ENCODE measurements at regions not wholly inside any gene's neighbourhood (a gene's known extent, or its start where the extent isn't known, plus 50 kb on each side); places are given as distances from the start of the nearest gene placed in this dataset.

DNA sequence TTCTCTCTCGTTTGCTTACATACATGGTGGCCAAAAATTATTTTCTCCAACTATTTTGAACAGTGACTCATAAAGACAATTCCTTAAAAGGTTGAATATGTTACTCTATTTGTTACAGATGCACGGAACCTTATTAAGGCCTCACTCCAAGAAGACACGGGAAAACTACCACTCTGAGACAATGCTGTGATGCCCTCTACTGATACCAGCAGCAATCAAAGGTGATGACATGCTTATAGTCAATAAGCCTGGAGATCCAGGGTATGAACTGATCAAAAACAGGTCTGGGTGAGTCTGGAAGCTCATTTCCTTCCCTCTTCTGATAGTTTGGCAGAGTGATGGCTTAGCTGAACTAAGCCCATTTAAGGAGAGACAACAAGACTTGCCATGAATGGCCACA is 563.0 kb downstream of the LRRIQ3 start:
- FAIRE-seq = no peak

DNA sequence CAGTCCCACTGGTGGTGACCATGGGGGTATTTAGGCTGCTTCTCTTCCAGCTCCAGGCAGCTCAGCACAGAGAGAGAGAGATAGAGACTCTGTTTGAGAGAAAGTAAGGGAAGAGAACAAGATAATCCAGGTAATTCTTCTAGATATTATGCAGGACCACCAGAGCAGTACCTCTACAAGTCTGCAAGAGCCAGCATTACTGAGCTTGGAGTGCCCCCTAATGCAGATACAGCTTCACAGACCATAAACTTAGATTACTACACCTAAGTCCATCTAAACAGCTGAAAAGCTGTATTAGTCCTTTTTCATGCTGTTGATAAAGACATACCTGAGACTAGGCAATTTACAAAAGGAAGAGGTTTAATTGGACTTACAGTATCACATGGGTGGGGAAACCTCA is 570.3 kb downstream of the LRRIQ3 start:
- FAIRE-seq = no peak

DNA sequence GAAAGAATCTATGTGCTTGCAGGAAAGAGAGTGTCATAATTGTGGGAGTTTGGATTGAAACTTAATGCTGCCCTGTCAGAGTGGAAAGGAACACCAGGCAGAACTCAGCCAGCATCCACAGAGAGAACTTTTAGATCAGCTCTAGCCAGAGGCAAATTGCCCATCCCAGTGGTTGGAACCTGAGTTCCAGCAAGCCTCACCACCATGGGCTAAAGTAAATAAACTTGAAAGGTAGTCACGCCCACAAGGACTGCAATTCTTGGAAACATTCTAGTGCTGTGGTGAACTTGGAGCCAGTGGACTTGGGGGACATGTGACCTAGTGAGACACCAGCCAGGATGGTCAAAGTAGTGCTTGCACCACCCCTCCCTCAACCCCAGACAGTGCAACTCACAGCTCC is 571.6 kb downstream of the LRRIQ3 start:
- no peak for FAIRE-seq

DNA sequence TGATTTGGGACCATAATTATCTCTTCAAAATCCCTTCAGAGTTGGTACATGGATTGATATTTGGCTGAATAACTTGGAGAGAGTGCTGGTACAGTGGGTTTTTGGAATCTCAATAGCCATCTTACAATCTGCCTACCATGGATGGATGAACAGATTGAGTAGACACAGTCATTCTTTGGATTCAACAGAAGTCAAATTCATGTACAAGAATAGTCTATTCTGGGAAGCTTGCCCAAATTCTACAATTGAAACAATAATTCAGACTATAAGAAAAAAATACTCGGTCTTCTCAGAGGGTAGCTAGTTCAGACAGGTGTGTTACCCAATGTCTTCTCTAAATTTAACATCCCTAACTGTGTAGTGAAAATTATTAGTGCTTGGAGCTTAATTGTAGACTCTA is 574.0 kb downstream of the LRRIQ3 start:
- FAIRE-seq = no peak

GRCh38 chr1:73617145-73617544 is 580.8 kb downstream of the LRRIQ3 start:
- no peak for FAIRE-seq

DNA sequence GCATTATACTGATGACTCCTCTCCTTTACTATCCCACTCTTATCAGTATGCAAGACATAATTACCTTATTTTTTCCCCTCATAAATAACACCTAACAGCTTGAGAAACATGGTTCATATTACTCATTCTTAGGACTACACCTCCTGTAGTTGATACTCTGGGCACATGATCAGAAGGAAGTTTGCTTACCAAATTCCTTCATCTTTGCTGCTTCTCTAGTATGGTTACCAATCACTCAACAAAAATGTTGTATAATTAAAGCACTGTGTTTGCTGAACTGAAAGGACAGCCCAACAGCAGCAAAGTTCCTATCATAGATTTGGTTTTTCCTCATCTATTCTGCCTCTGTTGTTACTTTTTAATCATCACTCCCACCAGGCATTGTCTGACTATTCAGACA is 586.3 kb downstream of the LRRIQ3 start:
- FAIRE-seq = no peak

DNA sequence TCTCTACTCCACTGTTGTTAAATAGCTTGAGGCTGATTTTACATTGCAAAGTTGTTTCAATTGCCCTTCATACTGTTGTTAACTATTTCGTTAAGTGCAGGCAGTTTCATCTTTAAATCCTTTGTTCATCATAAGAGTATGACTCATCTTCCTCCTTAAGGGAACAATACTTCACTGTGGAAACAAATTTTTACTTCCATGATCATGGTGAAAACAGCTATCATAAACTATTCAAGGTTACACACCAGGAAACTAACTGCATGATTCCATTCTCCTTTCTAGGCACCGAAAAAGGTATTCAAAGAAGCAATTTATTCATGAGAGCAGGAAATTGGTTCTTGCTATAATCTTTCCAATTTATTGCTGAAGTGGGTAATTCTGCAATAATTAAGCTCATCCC is 593.2 kb downstream of the LRRIQ3 start:
- no peak for FAIRE-seq

DNA sequence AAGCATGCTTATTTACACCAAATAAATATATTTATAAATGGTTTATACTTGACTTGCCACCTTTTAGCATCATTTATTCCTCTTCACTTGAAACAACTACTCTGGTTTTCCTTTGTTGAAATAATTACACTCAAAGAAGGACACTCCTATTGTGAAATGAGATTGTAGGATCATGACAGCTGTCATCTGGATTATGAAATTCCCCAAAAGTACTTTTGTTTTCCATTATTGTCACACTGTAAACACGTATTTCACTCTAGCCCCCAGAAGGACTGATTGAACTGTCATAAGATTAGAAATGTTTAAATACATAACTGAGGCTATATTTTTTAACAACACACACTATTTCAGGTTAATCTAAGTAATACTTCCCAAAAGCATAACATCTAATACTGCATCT is 593.8 kb downstream of the LRRIQ3 start:
- FAIRE-seq = no peak

GRCh38 chr1:73593804-73594203 is 604.2 kb downstream of the LRRIQ3 start:
- FAIRE-seq = no peak

DNA sequence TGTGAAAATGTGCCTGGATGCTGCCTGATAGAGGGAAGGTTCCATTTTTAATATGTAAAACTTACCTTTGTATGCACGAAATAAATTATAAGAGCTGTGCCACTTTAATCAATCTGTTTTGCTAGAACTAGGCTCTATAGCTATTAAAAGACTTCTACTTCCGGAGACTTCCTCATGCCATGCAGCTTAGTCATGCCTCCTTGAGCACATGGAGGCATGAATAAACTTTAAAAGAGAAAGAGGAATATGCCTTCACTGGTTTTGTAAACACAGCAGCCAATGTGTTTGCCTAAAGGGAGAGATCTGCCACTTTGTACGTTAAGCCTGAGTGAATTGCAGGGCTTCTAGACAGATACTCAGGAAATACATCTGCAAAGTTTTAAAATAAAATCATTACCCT is 604.6 kb downstream of the LRRIQ3 start:
- no peak for FAIRE-seq

- no peak for FAIRE-seq
Observed at GRCh38 chr1:73587080-73587479, 610.9 kb downstream of the LRRIQ3 start.

DNA sequence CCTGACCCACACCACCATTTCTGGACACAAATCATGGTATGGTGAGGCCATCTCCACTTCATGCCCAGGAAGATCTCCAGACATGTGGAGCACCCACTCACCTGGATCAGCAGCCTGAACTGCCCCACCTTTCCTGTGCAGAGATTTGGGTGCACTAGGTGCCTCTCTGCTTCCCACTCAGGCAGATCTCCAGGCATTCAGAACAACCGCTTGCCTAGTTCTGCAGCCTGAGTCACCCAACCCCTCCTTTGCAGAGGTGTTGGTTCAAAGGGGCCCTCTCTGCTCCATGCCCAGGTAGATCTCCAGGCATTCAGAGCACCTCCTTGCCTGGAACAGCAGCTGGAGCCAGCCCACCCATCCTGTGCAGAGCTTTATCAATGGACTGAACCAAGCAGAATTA is 620.8 kb downstream of the LRRIQ3 start:
- FAIRE-seq = no peak

DNA sequence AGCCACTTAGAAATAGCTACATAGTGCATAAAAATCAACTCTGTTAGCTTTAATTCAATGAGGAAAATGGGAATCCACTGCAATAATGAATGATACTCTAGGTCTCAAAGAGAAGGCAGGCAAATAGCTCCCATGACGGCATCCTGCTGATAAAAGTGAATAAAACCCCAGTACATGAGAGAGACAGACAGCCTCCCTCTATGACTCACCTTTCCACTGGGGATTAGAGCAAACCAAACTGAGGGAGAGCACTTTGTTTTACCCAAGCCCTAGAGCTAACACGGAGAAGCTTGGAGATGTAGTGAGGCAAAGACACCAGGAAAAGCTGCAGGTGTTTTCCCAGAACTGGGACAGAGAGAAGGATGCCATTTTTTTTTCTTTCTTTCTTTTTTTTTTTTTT is 621.9 kb downstream of the LRRIQ3 start:
- FAIRE-seq = no peak

GRCh38 chr1:73564294-73564693 is 633.7 kb downstream of the LRRIQ3 start:
- no peak for FAIRE-seq

GRCh38 chr1:73556270-73556669 is 641.7 kb downstream of the LRRIQ3 start:
- no peak for FAIRE-seq

DNA sequence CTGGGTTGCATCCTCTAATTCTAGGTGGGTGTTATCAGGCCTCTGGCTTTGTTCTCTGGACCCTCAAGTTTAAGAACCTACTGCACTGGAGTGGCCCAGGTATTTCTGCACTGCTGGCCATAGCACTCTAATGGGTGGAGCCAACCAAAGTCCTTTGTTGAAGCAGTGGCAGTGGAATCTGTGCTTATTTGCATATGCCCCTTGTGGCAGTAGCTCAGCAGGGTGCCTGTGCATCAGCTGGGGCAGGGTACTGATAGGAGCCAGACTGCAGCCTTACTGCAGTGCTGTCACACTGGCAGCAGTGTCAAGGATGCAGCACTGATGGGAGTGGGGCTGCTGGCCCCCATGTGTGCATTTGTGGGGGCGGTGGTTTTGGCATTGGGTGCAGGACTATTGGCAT is 660.6 kb downstream of the LRRIQ3 start:
- FAIRE-seq = no peak

DNA sequence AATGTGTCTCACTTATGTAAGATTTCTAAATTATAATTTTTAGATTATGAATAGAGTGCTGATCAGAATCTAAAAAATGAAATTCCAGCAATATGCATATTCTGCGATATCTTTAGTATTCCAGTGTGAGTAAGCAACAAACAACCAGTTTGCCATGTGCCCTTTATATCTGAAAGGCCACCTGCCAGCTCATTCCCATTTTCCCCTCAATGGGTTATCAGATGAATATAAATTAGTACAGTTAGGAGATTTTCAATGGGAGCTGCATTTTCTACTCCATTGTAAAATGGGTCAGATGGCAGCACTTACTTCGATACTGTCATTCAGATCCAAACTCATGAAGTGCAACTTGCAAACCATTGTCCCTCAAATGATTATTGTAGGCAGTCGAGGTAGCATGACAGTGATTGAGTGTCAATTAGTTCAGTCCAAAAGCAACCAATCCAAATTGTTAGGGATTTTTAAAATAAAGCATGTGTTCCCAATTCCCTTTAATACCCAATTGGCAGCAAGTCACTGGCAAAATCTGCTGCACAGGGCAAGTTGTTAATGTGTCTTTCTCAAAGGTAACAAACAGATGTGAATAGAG is 680.3 kb downstream of the LRRIQ3 start:
- no peak for FAIRE-seq

DNA sequence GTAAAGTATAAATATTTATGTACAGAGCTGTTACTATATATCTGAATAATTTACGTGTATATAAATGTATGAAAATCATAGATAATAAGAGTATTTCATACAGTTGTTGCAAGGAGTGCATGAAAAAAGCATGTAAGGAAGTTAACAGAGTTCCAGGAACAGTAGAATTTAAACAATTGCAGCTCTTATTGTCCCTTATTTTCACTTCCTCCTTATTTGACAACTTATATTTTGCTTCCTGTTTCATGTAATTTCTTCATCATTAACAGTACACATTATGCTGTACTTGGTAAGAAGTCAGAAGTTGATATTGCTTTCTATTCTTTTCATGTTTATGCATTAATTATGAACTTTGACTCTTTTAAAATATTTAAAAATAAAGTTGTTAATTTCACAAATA is 681.5 kb downstream of the LRRIQ3 start:
- no peak for FAIRE-seq

DNA sequence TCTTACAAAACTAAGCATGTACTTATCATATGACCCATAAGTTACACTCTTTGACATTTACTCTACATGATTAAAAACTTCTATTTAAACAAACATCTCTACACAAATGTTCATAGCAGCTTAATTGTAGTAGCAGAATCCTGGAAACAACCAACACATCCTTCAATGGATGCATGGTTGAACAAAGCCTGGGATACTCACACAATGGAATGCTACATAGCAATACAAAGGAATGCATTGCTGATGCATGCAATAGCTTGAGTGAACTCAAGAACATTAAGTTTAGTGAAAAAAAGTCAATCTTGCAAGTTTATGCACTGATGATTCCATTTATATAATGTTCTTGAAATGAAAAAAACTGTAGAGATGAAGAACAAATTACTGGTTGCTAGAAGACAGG is 686.9 kb downstream of the LRRIQ3 start:
- FAIRE-seq = no peak

GRCh38 chr1:73500154-73500553 is 697.8 kb downstream of the LRRIQ3 start:
- FAIRE-seq = no peak

GRCh38 chr1:73499671-73500070 is 698.3 kb downstream of the LRRIQ3 start:
- no peak for FAIRE-seq

DNA sequence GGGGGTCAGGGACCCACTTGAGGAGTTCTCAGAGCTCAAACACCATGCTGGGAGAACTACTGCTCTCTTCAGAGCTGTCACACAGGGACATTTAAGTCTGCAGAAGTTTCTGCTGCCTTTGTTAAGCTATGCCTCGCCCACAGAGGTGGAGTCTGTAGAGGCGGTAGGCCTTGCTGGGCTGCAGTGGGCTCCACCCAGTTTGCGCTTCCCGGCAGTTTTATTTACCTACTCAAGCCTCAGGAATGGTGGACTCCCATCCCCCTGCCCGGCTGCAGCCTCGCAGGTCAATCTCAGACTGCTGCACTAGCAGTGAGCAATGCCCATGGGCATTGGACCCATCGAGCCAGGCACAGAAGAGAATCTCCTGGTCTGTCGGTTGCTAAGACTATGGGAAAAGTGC is 706.4 kb downstream of the LRRIQ3 start:
- FAIRE-seq = no peak

GRCh38 chr1:73475316-73475870 is 722.6 kb downstream of the LRRIQ3 start:
- no peak for FAIRE-seq

DNA sequence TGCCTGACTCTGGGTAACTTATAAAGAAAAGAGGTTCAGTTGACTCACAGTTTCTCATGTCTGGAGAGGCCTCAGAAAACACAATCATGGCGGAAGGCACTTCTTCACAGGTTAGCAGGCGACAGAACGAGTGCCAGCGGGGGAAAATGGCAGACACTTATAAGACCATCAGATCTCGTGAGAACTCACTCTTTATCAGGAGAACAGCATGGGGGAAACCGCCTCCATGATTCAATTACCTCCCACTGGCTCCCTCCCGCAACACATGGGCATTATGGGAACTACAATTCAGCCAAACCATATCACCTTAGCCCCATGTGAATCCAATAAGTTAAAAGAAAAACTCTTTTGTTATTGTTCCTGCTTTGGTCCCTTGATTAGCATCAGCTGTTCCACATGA is 725.2 kb downstream of the LRRIQ3 start:
- FAIRE-seq = no peak

DNA sequence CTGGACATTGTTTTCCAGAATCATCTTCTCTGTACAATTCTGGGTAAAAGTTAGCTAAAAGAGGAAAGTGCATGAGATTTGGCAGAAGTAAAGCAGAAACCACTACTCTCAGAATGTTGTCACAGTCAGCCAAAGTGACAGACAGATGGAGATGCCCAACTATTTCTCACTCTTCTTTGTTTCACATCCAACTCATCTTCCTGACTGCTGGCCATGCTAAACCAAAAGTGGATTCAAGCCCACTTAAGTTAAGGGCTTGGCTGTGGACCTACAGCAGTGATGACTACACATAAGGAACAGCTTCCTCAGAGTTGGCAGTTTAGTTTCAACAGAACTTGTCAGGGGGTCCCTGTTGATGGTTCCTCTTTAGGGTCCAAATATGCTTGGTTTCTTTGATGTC is 730.2 kb downstream of the LRRIQ3 start:
- FAIRE-seq = no peak

DNA sequence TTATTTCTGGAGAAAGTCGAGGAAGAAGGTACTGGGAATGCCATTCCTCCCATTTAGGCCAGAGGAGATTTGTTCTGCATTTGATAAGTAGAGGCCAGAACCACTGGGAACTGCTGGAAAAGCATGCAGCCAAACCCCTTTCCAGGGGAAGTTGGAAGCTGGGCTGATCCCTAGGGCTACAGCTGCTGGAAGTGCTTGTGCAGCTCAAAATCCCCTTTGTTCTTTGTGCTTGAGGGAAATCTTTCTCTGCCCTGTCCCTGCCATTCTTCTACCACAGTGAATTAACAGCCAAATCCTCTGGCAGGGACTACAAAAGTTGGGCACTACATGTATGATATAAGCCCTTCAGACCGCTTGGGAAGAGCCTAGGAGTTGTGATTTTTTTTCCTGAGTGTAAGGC is 734.1 kb downstream of the LRRIQ3 start:
- no peak for FAIRE-seq

Data from G401.6 (cell line).